ENCODE measurements at regions not wholly inside any gene's neighbourhood (a gene's known extent, or its start where the extent isn't known, plus 50 kb on each side); places are given as distances from the start of the nearest gene placed in this dataset.
A peak's percentile ranks its signal among the peaks of the same experiment; 100 is the strongest.

- Histone ChIP-seq H3K27me3 (no peaks in the 10 kb centered on the region), H3K4me2 (no peak overlapping the region), H3K27ac (no peak overlapping the region), H3K36me3 (no peaks in the 10 kb centered on the region), H3K4me1 (peaks cover 9% of the 10 kb centered on the region), H3K9me3 (no peaks in the 10 kb centered on the region), H3K4me3 (no peak overlapping the region), H3K9ac (no peak overlapping the region), H4K20me1 (no peaks in the 10 kb centered on the region)
- TF ChIP-seq Cebpa-rat (IDR thresholded peaks at IDR 0.05) = no peak
Observed at GRCh38 chr6:133093956-133094355, 147.2 kb upstream of the EYA4 start.

GRCh38 chr6:133097208-133097607 is 143.9 kb upstream of the EYA4 start:
- TF ChIP-seq Cebpa-rat (IDR thresholded peaks at IDR 0.05) = no peak
- no peak overlapping the region for H3K4me2 ChIP-seq
- no peak overlapping the region for H3K27ac ChIP-seq
- H3K9ac ChIP-seq = no peak overlapping the region
- H3K36me3 ChIP-seq = no peaks in the 10 kb centered on the region
- H4K20me1 ChIP-seq = no peaks in the 10 kb centered on the region
- H3K27me3 ChIP-seq = no peaks in the 10 kb centered on the region
- no peaks in the 10 kb centered on the region for H3K9me3 ChIP-seq
- H3K4me1 ChIP-seq = peaks cover 9% of the 10 kb centered on the region
- H3K4me3 ChIP-seq = no peak overlapping the region

- H3K4me2 ChIP-seq = no peak overlapping the region
- H3K9ac ChIP-seq = no peak overlapping the region
- TF ChIP-seq Cebpa-rat (IDR thresholded peaks at IDR 0.05) = no peak
- H4K20me1 ChIP-seq = no peaks in the 10 kb centered on the region
- no peaks in the 10 kb centered on the region for H3K27me3 ChIP-seq
- H3K27ac ChIP-seq = no peak overlapping the region
- H3K9me3 ChIP-seq = no peaks in the 10 kb centered on the region
- no peak overlapping the region for H3K4me3 ChIP-seq
- no peaks in the 10 kb centered on the region for H3K4me1 ChIP-seq
- no peaks in the 10 kb centered on the region for H3K36me3 ChIP-seq
Observed at GRCh38 chr6:133099573-133099972, 141.6 kb upstream of the EYA4 start.

GRCh38 chr6:133100865-133101264 is 140.3 kb upstream of the EYA4 start:
- no peak overlapping the region for H3K4me3 ChIP-seq
- H4K20me1 ChIP-seq = no peaks in the 10 kb centered on the region
- H3K36me3 ChIP-seq = no peaks in the 10 kb centered on the region
- no peak overlapping the region for H3K9ac ChIP-seq
- TF ChIP-seq Cebpa-rat (IDR thresholded peaks at IDR 0.05) = no peak
- no peak overlapping the region for H3K4me2 ChIP-seq
- no peaks in the 10 kb centered on the region for H3K4me1 ChIP-seq
- no peak overlapping the region for H3K27ac ChIP-seq
- no peaks in the 10 kb centered on the region for H3K9me3 ChIP-seq
- H3K27me3 ChIP-seq = no peaks in the 10 kb centered on the region

GRCh38 chr6:133101790-133102189 is 139.4 kb upstream of the EYA4 start:
- H3K4me2 ChIP-seq = no peak overlapping the region
- H4K20me1 ChIP-seq = no peaks in the 10 kb centered on the region
- no peak overlapping the region for H3K27ac ChIP-seq
- no peaks in the 10 kb centered on the region for H3K4me1 ChIP-seq
- H3K27me3 ChIP-seq = no peaks in the 10 kb centered on the region
- H3K36me3 ChIP-seq = no peaks in the 10 kb centered on the region
- no peak overlapping the region for H3K9ac ChIP-seq
- no peaks in the 10 kb centered on the region for H3K9me3 ChIP-seq
- no peak overlapping the region for H3K4me3 ChIP-seq
- no peak for TF ChIP-seq Cebpa-rat (IDR thresholded peaks at IDR 0.05)

- no peaks in the 10 kb centered on the region for H3K36me3 ChIP-seq
- no peaks in the 10 kb centered on the region for H3K27me3 ChIP-seq
- H3K4me2 ChIP-seq = no peak overlapping the region
- no peaks in the 10 kb centered on the region for H4K20me1 ChIP-seq
- H3K27ac ChIP-seq = no peak overlapping the region
- TF ChIP-seq Cebpa-rat (IDR thresholded peaks at IDR 0.05) = no peak
- H3K9ac ChIP-seq = no peak overlapping the region
- H3K4me3 ChIP-seq = no peak overlapping the region
- H3K9me3 ChIP-seq = no peaks in the 10 kb centered on the region
- no peaks in the 10 kb centered on the region for H3K4me1 ChIP-seq
Observed at GRCh38 chr6:133106934-133107333, 134.2 kb upstream of the EYA4 start.

GRCh38 chr6:133108419-133108818 is 132.7 kb upstream of the EYA4 start:
- Histone ChIP-seq H3K4me2 (no peak overlapping the region), H3K27ac (no peak overlapping the region), H4K20me1 (no peaks in the 10 kb centered on the region), H3K4me3 (no peak overlapping the region), H3K9ac (no peak overlapping the region), H3K27me3 (no peaks in the 10 kb centered on the region), H3K4me1 (no peaks in the 10 kb centered on the region), H3K36me3 (no peaks in the 10 kb centered on the region), H3K9me3 (no peaks in the 10 kb centered on the region)
- no peak for TF ChIP-seq Cebpa-rat (IDR thresholded peaks at IDR 0.05)

- Histone ChIP-seq H4K20me1 (no peaks in the 10 kb centered on the region), H3K27ac (no peak overlapping the region), H3K36me3 (no peaks in the 10 kb centered on the region), H3K9me3 (peaks cover 7% of the 10 kb centered on the region), H3K9ac (no peak overlapping the region), H3K4me2 (peak overlapping the region; percentile 49), H3K27me3 (no peaks in the 10 kb centered on the region), H3K4me3 (no peak overlapping the region), H3K4me1 (peaks cover 23% of the 10 kb centered on the region)
- TF ChIP-seq Cebpa-rat (IDR thresholded peaks at IDR 0.05) = no peak
Observed at GRCh38 chr6:133114973-133115372, 126.2 kb upstream of the EYA4 start.

- Histone ChIP-seq H3K9ac (no peak overlapping the region), H3K27me3 (no peaks in the 10 kb centered on the region), H3K27ac (no peak overlapping the region), H3K4me3 (no peak overlapping the region), H4K20me1 (no peaks in the 10 kb centered on the region), H3K4me2 (peak overlapping the region; percentile 28), H3K4me1 (peaks cover 23% of the 10 kb centered on the region), H3K36me3 (no peaks in the 10 kb centered on the region), H3K9me3 (peaks cover 7% of the 10 kb centered on the region)
- TF ChIP-seq Cebpa-rat (IDR thresholded peaks at IDR 0.05) = no peak
Observed at GRCh38 chr6:133115946-133116345, 125.2 kb upstream of the EYA4 start.

GRCh38 chr6:133128191-133128590 is 113.0 kb upstream of the EYA4 start:
- no peak for TF ChIP-seq Cebpa-rat (IDR thresholded peaks at IDR 0.05)
- peaks cover 6% of the 10 kb centered on the region for H3K9me3 ChIP-seq
- H3K4me3 ChIP-seq = no peak overlapping the region
- no peaks in the 10 kb centered on the region for H4K20me1 ChIP-seq
- no peak overlapping the region for H3K4me2 ChIP-seq
- H3K36me3 ChIP-seq = no peaks in the 10 kb centered on the region
- no peak overlapping the region for H3K27ac ChIP-seq
- no peaks in the 10 kb centered on the region for H3K27me3 ChIP-seq
- H3K4me1 ChIP-seq = no peaks in the 10 kb centered on the region
- no peak overlapping the region for H3K9ac ChIP-seq

- Histone ChIP-seq H3K4me2 (no peak overlapping the region), H4K20me1 (no peaks in the 10 kb centered on the region), H3K27me3 (no peaks in the 10 kb centered on the region), H3K9ac (no peak overlapping the region), H3K9me3 (no peaks in the 10 kb centered on the region), H3K27ac (no peak overlapping the region), H3K4me1 (no peaks in the 10 kb centered on the region), H3K4me3 (no peak overlapping the region), H3K36me3 (no peaks in the 10 kb centered on the region)
- TF ChIP-seq Cebpa-rat (IDR thresholded peaks at IDR 0.05) = no peak
Observed at GRCh38 chr6:133129556-133129955, 111.6 kb upstream of the EYA4 start.
